Stimulated activated CD8-positive, alpha-beta memory T cell treated with anti-CD3 and anti-CD28 coated beads, Interleukin-4, amount 100 ng/mL, for 48 hours (primary cell): ENCODE measurements at regions not wholly inside any gene's neighbourhood (a gene's known extent, or its start where the extent isn't known, plus 50 kb on each side); places are given as distances from the start of the nearest gene placed in this dataset.

Experiments used
- DNase-seq: peaks from one replicate; pipeline ENCODE4 v3.0.0-alpha.2; 2020

DNA sequence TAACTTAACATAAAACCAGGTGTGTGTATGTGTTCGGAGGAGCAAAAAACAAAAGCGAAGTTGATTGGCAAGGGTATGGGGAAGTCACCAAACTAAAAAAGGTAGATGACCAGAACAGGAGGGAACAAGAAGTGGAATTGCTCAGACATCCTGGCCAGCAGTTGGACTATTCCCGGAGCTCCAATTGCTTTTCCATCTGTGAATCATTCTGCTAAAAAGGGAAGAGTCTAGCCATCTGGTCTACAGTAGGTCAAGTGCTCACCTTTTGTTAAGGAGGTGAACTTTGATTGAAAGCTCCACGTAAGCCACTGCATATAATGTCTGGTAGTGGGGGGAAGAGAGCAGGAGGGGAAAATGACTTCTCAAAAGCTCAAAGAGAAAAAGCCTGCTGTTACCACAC is 50.0 kb upstream of the BET1 start:
- no peak for DNase-seq

DNA sequence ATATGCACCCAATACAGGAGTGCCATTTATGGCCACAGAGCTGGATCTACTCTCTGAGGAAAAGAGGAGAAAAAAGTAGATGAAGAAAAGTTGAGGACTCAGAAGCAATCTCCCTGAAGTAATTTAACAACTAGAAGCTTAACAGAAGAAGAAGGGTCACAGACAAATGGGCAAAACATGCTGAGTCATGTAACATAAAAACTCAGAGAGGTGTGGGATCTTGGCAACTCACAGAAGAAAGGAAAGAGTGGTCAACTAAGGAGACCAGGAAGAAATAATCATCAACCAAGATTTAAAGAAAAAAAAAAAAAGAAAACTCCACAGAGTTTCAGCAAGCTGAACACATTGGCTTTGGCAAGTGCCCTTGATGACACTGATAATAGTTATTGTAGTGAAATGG is 51.8 kb upstream of the BET1 start:
- DNase-seq = no peak

DNA sequence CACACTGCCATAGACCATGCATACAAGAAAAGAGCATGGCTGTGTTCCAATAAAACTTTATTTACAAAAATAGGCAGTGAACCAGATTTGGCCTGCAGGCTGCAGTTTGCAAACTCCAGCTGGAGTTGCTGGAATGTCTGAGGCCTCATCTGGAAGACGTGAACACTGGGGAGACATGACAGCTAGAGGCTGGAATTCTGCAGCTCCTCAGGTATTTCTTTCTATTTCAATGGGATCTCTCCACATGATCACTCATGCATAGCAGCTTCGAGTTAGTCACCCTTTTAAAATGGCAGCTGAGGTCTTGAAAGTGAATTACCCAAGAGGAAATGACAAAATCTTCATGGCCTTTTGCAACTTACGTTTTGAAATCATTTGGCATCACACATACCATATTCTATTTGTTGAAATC is 52.6 kb upstream of the BET1 start:
- no peak for DNase-seq

DNA sequence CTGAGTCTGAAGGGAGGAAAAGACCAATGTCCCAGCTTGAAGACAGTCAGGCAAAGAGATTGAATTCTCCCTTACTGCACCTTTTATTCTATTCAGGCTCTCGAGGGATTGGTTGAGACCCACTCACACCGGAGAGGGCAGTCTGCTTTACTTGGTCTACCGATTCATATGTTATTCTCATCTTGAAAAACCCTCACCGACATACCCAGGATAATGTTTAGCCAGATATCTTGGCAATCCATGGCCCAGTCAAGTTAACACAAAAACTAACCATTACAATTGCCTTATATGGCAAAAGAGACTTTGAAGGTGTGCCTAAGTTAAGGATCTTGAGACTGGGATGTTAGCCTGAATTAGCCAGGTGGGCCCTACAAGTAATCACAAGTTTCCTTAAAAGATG is 53.8 kb upstream of the BET1 start:
- DNase-seq = no peak

DNA sequence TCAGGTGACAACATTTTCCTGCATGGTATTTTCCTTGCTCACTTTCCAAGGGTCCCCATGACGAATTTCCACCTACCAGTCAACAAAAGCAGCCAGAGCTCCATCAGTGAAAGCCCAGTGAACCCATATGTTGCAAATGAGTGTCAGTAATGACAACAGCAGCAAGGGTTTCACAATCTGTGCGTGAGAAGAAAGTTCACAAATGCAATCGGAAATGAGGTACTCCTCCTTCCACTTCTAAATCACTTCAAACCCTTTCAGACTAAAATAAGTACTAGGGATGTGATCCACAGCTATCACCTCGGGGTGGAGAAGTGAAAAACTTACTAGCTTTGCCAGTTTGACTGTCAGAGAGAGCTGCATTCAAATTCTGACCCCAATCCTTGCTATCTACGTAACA is 55.6 kb upstream of the BET1 start:
- no peak for DNase-seq

DNA sequence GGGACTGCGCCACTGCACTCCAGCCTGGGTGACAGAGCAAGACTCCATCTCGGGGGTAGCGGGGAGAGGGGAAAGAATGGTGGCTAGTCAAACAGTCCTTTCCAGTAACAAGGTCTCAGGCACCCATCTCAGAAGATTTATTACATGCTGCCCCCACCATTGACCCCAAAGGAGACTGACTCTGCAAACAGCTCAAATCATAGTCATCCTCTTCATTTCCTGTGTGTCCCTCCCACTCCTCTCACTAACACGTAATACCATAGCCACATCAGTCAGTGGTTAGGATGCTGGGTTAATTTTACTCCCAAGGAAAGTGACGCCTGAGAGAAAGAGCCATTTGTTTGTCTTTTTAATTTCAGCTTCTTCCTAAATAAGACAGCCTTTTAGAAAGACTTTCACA is 56.6 kb upstream of the BET1 start:
- no peak for DNase-seq

DNA sequence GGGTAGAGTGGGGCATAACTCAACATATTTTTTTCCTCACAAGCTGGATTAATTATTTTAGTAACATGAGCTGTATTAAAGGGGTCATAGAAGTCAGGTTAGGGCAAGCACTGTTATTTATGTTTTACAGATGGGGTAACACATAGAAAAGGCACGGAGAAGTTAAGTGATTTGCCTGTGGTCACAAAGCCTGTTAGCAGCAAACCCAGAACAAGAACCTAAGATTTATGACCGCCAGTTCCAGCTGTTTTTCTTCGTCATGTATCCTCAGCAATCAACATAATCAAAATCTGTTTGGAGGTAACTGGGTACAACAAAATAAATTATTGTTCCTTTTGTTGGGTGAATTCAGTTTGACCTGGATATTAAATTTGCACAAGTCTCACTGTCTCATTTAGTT is 57.2 kb upstream of the BET1 start:
- no peak for DNase-seq

DNA sequence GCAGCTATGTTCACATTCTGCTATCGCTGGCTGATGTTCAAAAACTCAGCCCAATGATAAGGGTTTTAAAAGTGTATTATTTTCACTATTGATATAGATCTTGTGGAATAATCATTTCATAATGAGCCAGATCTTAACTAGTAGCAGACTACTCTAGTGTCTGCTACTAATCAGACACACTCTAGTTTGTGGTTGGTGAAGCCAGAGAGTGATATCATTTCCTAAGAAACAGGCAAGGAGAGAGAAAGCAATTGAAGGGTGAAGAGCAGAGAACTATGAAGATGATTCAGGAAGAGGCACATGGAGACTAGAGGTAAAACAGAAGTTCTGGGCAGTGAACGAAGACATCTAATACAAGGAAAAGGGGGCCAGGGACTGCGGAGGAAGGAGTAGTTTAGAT is 58.2 kb upstream of the BET1 start:
- no peak for DNase-seq

DNA sequence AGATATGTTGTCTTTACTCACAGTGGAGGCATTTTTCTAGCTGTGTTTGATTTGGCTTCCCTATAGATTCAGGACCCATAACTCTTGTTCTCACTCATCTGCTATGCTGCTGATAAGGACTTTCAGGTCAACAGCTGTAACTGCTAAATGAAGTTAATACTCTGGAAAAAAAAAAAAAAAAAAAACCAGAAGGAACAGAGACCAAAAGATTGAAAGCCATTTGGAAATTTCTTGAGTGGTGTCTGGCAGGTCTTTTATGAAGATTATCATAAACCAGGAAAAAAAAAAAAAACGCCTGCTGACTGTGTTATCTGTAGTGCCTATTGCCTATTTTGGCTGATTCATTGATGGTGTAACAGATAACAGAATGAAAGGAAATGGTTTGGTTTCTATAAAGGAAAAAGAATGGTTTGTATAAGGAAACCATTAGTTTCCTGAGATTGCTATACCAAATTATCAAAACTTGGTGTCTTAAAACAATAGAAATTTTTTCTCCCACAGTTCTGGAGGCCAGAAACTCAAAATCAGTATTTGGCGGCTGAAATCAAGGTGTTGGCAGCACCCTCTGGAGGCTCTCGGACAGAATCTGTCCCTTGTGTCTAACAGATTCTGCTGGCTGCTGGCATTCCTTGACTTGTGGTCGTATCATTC is 60.5 kb upstream of the BET1 start:
- no peak for DNase-seq

DNA sequence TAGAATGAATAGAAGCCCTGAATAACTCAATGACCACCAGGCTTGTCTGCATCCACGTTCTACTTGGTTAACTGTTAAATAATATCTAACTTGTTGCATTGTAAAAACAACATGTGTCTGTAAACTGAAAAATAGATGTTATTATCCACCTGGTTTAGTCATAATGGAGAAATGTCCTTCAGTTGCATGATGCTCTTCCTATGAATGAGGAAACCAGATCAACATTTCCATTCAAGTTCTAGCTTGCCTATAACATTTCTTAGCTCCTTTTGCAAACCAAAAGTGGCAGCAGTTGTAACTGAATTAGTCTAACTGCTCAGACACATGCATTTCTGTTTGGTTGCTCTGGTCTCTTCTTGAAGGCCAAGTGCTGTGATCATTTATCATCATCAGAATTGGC is 62.9 kb upstream of the BET1 start:
- no peak for DNase-seq

DNA sequence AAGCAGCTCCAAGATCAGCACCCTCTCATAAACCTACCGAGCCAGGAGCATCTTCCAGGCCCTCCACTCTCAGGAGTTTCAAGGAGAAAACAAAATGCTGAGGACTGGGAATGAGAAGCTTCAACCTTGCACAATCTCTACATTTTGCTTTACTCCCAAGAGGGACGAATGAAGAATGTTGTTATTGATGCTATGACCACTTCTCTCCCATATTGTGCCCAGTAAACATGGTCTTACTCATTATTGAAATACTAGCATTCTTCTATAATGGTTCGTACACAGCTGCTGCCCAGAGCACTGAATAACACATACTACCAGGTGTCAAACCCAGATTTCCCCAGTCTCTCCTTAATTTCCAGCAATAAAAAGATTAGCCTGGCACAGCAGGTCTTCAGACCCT is 63.4 kb upstream of the BET1 start:
- DNase-seq = no peak

DNA sequence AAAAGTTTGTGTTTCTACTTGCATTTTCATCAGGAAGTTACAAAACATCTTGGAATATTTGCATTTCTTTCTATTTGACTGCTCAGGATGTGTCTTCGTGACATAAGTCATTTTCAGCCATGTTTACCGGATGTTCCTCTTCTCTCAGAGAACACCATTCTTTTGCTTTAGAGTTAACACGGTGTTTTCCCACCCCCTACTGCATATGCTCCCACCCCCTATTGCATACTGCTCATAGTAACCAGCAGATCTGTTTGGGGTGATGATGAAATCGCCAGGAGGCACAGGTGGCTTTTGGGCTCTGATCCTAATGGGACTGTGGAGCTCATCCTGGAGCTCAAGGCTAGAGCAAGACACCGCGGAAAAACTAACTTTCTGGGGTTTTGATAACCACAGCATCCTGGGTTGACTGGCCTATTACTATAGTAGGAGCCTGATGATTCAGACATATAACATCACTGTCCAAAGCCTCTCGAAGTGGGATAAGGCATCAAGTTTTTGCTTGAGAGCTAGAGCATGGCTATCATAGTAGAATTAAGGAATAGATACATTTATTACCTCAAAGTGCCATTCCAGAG is 65.1 kb upstream of the BET1 start:
- no peak for DNase-seq

DNA sequence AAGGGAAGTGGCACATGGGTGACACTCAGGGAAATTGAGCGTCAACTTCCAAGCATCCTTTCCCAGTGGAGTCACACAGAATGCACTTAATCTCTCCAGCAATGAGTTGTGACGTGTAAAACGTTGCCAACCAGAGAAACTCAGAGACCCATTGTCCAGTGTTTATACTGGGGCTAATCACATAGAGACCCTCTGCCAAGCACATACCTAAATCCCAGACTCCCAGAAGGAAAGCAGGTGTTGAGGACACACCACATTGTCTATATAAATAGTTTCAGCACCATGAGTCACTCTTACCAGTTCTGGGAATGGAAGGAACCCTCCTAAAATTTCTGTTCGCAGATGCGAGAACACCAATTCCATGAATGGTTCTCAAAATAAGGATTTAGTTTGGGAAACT is 76.4 kb upstream of the BET1 start:
- no peak for DNase-seq

DNA sequence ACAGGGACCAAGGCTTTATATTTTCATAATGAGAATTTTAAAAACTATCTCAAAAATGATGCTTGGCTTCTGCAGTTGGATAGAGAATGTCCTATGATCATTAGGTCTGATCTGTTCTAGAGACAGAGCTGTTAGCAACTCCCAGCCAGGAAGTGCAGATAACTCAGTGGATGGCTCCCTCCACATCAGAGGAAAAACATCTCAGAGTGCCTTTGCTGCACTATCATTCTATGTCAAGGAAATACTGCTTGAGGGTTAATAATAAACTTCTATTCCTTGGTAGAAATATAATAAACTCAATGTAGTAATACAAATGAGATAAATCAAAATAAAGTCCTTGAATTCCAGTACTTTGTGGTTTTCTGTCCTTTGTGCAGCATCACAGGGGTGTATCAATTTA is 78.0 kb upstream of the BET1 start:
- DNase-seq = no peak

DNA sequence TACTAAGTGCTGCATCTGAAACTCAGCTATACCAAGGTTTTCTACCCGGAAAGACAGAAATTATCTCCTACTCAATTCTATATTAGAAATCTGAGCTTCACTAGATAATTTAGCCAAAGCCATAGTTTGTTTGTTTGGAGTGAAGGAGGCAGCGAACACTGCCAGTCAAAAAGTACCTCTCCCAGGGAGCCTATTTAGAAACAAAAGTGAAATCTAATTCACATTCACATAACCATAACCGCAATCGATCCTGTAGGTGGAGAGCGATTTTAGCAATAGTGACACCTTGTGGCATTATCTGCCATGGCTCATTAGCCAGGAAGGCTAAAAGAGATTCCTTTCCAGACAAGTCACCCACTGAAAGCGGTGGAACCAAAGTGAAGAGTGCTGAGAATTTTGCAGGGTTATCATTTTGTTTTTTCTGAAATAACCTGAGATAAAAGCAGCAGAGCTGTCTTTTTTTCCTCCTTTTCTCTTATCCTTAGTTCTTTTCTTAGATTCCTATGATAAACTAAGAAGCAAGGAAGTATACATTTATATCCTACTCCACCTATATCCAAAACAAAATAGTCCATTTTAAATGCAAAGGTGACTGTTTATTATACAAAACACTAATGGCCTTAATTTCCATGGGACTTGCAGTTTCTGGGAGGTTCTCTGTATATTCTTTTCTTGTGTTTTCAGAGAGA is 83.7 kb upstream of the BET1 start:
- peak; percentile 47 for DNase-seq

DNA sequence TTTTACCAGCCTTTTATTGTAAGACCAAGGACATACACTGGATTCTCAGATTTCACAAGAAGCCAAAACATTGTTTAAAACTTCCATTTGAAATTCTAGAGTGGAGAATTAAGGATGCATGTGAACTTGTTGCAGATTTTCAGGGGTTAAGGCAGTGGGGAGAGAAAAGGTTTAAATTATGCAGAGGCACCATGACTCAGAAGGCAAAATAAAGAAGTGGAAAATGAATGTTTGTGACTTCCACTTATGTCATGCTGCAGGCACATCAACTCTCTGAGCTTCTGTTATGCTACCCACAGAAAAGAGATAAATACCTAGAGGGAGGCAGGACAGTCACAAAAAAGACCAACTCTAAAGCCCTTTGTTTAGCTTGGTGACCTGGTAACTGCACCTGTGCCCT is 84.4 kb upstream of the BET1 start:
- no peak for DNase-seq

DNA sequence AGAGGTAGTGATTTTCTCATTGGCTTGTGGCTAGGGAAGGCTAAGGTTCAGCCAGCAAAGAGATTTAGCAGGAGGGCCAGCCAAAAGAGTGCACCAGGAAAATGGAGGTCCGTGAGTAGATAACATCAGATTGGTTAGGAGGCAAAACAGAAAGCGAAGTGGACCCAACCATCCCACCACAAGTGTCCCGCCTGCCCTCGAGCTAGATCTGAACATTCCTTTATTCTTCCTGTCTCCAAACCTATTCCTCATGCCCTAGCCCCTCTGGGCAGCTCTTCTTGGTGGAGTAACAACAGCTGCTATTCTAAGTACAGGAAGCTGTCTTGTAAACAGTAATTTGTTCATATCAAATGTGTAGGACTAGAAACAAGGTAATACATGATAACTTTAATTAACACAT is 85.7 kb upstream of the BET1 start:
- no peak for DNase-seq

DNA sequence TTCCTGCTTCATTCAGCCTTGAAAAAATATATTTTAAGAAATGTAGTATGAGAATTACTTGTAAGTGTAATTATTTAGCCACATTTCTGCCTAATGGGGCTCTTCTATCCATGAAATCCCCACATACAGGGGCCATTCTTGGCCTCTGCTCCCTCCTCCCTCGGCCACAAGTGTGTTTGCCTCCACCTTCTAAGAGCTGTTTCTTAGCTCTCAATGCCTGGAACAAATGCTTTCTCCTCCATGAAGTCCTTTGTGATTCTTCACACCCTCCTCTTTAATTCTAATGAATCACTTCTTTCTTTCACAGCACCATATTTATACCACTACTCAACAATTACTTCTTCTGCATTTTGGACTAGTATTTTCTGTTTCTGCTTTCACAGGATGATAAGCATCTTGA is 88.8 kb upstream of the BET1 start:
- no peak for DNase-seq

DNA sequence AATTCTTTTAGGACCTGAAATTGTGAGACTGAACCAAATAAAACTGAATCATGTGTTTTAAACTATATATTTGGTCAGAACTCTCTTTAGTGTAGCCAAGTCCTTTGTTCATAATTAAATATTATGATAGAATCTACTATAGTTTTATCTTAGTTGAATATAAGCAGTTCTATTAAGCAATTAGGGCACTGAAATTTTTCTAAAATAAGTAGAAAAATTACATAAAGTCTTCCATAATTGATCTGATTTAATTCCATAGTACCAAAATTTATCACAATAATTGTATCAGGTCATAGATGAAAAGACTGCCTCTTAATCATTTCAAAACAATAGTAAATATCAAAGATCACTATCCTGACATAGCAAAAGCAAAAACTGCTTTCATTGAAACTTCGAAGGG is 90.1 kb upstream of the BET1 start:
- no peak for DNase-seq

DNA sequence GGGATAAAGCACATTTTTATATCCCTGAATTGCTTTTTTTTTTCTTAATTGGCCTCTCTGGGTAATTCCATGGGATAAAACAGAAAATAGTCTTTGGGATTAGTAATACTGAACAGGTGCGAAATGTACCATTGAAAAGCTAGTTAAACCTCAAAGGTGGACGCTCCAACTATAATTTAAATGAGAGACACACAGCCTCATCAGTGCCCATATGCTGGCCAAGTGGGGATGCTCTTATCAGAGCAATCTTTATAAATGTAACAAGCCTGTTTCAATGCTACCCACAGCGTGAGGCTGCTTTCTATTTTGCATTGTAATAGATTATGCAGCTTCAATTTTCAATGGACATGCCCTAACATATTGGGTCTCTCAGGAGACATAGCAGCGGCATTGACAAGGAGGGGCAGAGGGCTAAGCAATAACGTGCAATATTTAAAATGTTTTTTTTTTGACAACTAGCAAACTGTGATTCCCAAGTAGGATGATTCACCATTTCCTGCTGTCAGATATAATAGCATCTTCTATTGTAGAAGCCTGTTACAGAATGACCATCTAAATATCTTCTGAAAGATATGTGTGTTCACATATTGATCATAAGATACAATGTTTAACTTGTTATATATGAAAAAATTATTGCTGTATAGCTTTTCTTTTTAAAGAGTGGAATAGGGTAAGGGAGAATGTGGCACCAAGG is 91.3 kb upstream of the BET1 start:
- DNase-seq = no peak

DNA sequence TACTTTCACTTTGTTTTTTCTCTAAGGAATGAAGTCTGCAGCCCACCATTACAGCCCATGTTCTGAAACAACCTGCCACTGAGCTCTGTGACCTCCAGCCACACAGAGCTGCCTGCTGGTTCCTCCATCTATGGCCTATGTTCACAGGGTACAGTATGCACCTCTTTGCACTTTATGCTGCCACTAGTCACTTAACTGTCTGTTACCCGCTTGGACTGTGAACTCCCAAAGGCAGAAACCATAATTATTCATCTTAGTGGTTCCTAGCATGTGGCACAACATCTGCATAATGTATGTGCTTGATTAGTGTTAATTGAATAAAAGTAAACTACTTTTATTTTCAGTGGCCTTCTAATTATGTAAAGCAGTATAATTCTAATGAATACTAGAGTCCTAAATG is 95.5 kb upstream of the BET1 start:
- DNase-seq = no peak

DNA sequence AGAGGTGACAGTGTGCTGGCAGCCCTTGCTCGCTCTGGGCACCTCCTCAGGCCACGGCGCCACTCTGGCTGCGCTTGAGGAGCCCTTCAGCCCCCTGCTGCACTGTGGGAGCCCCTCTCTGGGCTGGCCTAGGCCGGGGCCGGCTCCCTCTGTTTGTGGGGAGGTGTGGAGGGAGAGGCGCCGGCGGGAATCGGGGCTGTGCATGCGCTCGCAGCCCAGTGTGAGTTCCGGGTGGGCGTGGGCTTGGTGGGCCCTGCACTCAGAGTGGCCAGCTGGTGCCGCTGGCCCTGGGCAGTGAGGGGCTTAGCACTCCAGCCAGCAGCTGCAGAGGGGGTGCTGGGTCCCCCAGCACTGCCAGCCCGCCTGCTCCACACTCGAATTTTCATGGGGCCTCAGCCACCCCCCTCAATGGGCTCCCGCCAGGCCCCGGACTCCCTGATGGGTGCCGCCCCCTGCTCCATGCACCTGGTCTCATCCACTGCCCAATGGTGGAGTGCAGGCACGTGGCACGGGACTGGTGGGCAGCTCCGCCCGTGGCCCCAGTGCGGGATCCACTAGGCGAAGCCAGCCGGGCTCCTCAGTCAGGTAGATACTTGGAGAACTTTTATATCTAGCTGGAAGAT is 96.7 kb upstream of the BET1 start:
- no peak for DNase-seq

DNA sequence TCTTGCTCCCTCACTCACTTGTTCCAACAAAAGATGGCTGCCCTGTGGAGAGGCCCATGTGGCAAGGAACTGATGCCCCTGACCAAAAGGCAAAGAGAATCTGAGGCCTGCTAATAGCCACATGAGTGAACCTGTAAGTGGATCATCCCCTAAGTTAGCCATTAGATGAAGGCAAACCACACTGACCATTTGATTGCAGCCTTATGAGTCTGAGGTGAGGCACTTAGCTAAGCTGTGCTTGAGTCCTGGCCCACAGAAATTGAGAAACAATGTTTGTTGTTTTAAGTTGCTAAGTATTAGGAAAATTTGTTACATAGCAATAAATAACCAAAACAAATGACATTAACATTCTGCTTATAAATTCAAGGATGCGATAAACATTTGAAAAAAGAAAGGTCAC is 100.1 kb upstream of the BET1 start:
- DNase-seq = no peak

DNA sequence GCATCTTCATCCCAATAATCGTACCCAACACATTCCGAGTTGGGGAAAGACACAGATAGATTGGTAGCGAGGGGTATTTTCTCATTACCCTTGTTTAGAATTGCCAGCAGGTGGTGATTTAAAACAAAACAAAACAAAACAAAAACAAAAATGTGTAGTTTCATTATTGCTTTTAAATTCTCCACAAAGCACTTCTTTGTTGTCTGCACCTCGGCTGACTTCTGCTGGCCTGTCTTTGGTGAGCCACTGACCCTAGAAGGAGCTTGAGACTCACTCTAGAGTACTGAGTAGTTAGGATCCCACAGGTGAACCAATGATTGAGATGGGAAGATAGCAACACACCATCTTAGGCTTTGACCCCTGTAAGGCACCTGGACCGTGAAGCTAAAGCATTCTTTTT is 105.4 kb upstream of the BET1 start:
- DNase-seq = no peak
